ENCODE measurements at regions not wholly inside any gene's neighbourhood (a gene's known extent, or its start where the extent isn't known, plus 50 kb on each side); places are given as distances from the start of the nearest gene placed in this dataset.

DNA sequence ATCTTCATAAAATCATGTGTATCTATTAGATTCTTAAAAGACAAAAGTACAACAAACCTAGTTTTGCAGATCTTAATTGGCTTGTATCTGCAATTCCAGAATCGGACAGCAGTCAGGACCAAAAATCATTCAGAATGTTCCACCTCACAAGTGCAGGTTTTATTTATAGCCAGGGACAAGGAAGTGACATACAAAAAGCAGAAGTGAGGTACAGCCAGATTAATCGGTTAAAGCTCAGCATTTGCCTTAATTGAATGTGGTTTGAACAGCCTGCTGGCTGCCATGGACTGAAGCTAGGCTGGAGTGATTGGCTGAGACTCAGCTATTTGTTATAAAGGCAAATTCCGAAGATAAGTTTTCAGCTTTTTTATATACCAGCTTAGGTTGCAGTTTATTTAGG lies 932.6 kb downstream of the C4orf33 start:
- no peak for TF ChIP-seq POLR2A (IDR thresholded peaks at IDR 0.05)
- TF ChIP-seq, protein P1, sequence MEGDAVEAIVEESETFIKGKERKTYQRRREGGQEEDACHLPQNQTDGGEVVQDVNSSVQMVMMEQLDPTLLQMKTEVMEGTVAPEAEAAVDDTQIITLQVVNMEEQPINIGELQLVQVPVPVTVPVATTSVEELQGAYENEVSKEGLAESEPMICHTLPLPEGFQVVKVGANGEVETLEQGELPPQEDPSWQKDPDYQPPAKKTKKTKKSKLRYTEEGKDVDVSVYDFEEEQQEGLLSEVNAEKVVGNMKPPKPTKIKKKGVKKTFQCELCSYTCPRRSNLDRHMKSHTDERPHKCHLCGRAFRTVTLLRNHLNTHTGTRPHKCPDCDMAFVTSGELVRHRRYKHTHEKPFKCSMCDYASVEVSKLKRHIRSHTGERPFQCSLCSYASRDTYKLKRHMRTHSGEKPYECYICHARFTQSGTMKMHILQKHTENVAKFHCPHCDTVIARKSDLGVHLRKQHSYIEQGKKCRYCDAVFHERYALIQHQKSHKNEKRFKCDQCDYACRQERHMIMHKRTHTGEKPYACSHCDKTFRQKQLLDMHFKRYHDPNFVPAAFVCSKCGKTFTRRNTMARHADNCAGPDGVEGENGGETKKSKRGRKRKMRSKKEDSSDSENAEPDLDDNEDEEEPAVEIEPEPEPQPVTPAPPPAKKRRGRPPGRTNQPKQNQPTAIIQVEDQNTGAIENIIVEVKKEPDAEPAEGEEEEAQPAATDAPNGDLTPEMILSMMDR (IDR thresholded peaks at IDR 0.05), result no peak

Data from testis (tissue), 2 donors.